ENCODE measurements at regions not wholly inside any gene's neighbourhood (a gene's known extent, or its start where the extent isn't known, plus 50 kb on each side); places are given as distances from the start of the nearest gene placed in this dataset.

- DNase-seq (ENCODE audit: low read depth in 2 of 2) = no peak
Observed at GRCh38 chr5:56322592-56322991, 89.5 kb upstream of the ANKRD55 start.

GRCh38 chr5:56321236-56321881 is 88.2 kb upstream of the ANKRD55 start:
- no peak for DNase-seq (ENCODE audit: low read depth in 2 of 2)

GRCh38 chr5:56320686-56321085 is 87.6 kb upstream of the ANKRD55 start:
- DNase-seq (ENCODE audit: low read depth in 2 of 2) = no peak

GRCh38 chr5:56319526-56320181 is 86.5 kb upstream of the ANKRD55 start:
- no peak for DNase-seq (ENCODE audit: low read depth in 2 of 2)

GRCh38 chr5:56317923-56318561 is 84.9 kb upstream of the ANKRD55 start:
- DNase-seq (ENCODE audit: low read depth in 2 of 2) = no peak

GRCh38 chr5:56316299-56316994 is 83.3 kb upstream of the ANKRD55 start:
- no peak for DNase-seq (ENCODE audit: low read depth in 2 of 2)

GRCh38 chr5:56314529-56314928 is 81.4 kb upstream of the ANKRD55 start:
- DNase-seq (ENCODE audit: low read depth in 2 of 2) = no peak

- no peak for DNase-seq (ENCODE audit: low read depth in 2 of 2)
Observed at GRCh38 chr5:56313596-56313995, 80.5 kb upstream of the ANKRD55 start.

GRCh38 chr5:56313004-56313531 is 79.9 kb upstream of the ANKRD55 start:
- no peak for DNase-seq (ENCODE audit: low read depth in 2 of 2)

- DNase-seq (ENCODE audit: low read depth in 2 of 2) = no peak
Observed at GRCh38 chr5:56311306-56311905, 78.3 kb upstream of the ANKRD55 start.

GRCh38 chr5:56310711-56311204 is 77.6 kb upstream of the ANKRD55 start:
- no peak for DNase-seq (ENCODE audit: low read depth in 2 of 2)

- DNase-seq (ENCODE audit: low read depth in 2 of 2) = no peak
Observed at GRCh38 chr5:56309262-56309826, 76.2 kb upstream of the ANKRD55 start.

GRCh38 chr5:56307714-56308333 is 74.7 kb upstream of the ANKRD55 start:
- DNase-seq (ENCODE audit: low read depth in 2 of 2) = no peak

- no peak for DNase-seq (ENCODE audit: low read depth in 2 of 2)
Observed at GRCh38 chr5:56306433-56307150, 73.5 kb upstream of the ANKRD55 start.

GRCh38 chr5:56305001-56305950 is 72.1 kb upstream of the ANKRD55 start:
- DNase-seq (ENCODE audit: low read depth in 2 of 2) = no peak

GRCh38 chr5:56303511-56303910 is 70.4 kb upstream of the ANKRD55 start:
- DNase-seq (ENCODE audit: low read depth in 2 of 2) = no peak

GRCh38 chr5:56302027-56302426 is 68.9 kb upstream of the ANKRD55 start:
- no peak for DNase-seq (ENCODE audit: low read depth in 2 of 2)

- DNase-seq (ENCODE audit: low read depth in 2 of 2) = no peak
Observed at GRCh38 chr5:56301069-56301468, 67.9 kb upstream of the ANKRD55 start.

- DNase-seq (ENCODE audit: low read depth in 2 of 2) = no peak
Observed at GRCh38 chr5:56299212-56299611, 66.1 kb upstream of the ANKRD55 start.
